CD4-positive, alpha-beta T cell (primary cell): ENCODE measurements at regions not wholly inside any gene's neighbourhood (a gene's known extent, or its start where the extent isn't known, plus 50 kb on each side); places are given as distances from the start of the nearest gene placed in this dataset.

ENCODE experiments used
- ATAC-seq: fragments of 200-7000 bp; cut with Tn5 transposase; one replicate; pipeline ENCODE4 v1.10.0; 2022; ENCODE audit warnings: mild to moderate bottlenecking; ENCODE audit not compliant: poor library complexity
- CTCF ChIA-PET: fragments of 350-600 bp; sonication (Branson Sonifier 250); formaldehyde crosslinking; loops from one replicate; lab custom pipeline; 2021; ENCODE audit warnings: antibody characterized with exemption, inconsistent platforms; lab: Charles Lee
- POLR2A ChIA-PET: fragments of 350-600 bp; sonication (Branson Sonifier 250); formaldehyde crosslinking; loops from one replicate; lab custom pipeline; 2021; ENCODE audit warnings: antibody characterized with exemption, inconsistent platforms; lab: Charles Lee
- DNase-seq, 14 experiments: peaks; one replicate each; pipeline ENCODE4 v3.0.0-alpha.2; 2013 to 2020; ENCODE audit warnings: mixed read lengths in 2 of 14
- H3K27ac ChIP-seq, 2 donors: one replicate each; pipeline versions ENCODE4 v1.5.1 to v1.7.0; 2013; ENCODE audit warnings: low read length in 2 of 2, low read depth in 1 of 2, mild to moderate bottlenecking in 1 of 2
- H3K27me3 ChIP-seq, 2 experiments: 1 replicate in 1 of 2; 2 replicates in 1 of 2; pipeline versions ENCODE4 v1.6.1 to v1.7.0; 2013; ENCODE audit warnings: low read length in 2 of 2, control low read depth in 1 of 2, mild to moderate bottlenecking in 1 of 2, moderate library complexity in 1 of 2; ENCODE audit not compliant: insufficient read depth in 2 of 2, control insufficient read depth in 1 of 2
- H3K36me3 ChIP-seq: one replicate; pipeline ENCODE4 v1.6.1; 2013; ENCODE audit warnings: low read length, control low read depth; ENCODE audit not compliant: insufficient read depth
- H3K4me1 ChIP-seq: one replicate; pipeline ENCODE4 v1.6.1; 2013; ENCODE audit warnings: low read length, control low read depth; ENCODE audit not compliant: insufficient read depth
- H3K4me3 ChIP-seq: one replicate; pipeline ENCODE4 v1.5.1; 2013; ENCODE audit warnings: mild to moderate bottlenecking, low read length, moderate library complexity
- H3K9me3 ChIP-seq, 2 experiments: 1 replicate in 1 of 2; 2 replicates in 1 of 2; pipeline versions ENCODE4 v1.6.1 to v1.7.0; 2013; ENCODE audit warnings: low read length in 2 of 2, mild to moderate bottlenecking in 2 of 2, control low read depth in 1 of 2, moderate library complexity in 1 of 2; ENCODE audit not compliant: control insufficient read depth in 1 of 2, insufficient read depth in 1 of 2
- H3K27ac Mint-ChIP-seq: one replicate; pipeline ENCODE4 v1.8.0; 2020; ENCODE audit warnings: mixed read lengths
- H3K27me3 Mint-ChIP-seq: one replicate; pipeline ENCODE4 v1.8.0; 2021; ENCODE audit warnings: mixed read lengths
- H3K36me3 Mint-ChIP-seq: one replicate; pipeline ENCODE4 v1.8.0; 2021; ENCODE audit warnings: low read depth, mixed read lengths
- H3K4me1 Mint-ChIP-seq: one replicate; pipeline ENCODE4 v1.8.0; 2021; ENCODE audit warnings: low read depth, mixed read lengths
- H3K4me3 Mint-ChIP-seq: one replicate; pipeline ENCODE4 v1.8.0; 2020; ENCODE audit warnings: mild to moderate bottlenecking, mixed read lengths
- H3K9me3 Mint-ChIP-seq: one replicate; pipeline ENCODE4 v1.8.0; 2020; ENCODE audit warnings: mixed read lengths
- CTCF ChIP-seq: fragments of 200-600 bp; IDR thresholded peaks from one replicate; pipeline ENCODE4 v1.8.0; 2022; ENCODE audit warnings: antibody characterized with exemption, mild to moderate bottlenecking
- intact Hi-C, 2 experiments: fragments of 100-400 bp; cut with DNase I in 1 of 2; cut with micrococcal nuclease in 1 of 2; formaldehyde crosslinking; loops; one replicate each; pipeline versions ENCODE4 v1.15.1 to v1.9.0; 2023 to 2025; cut with DNase I, micrococcal nuclease

- CTCF ChIA-PET, result no interaction called here
- H3K27ac Mint-ChIP-seq, result no peak overlapping the region
Measured at GRCh38 chr15:89421219-89421618, 75.2 kb downstream of the RHCG start.

GRCh38 chr15:89419370-89419984 is 76.9 kb downstream of the RHCG start:
- peaks cover 54 to 70% of the 10 kb centered on the region in 2 experiments for H3K27me3 ChIP-seq
- H3K9me3 Mint-ChIP-seq, result no peaks in the 10 kb centered on the region
- DNase-seq, result peak in 7 of 14 experiments; percentile 13 to 57 (median 23)
- no peak overlapping the region for H3K27ac ChIP-seq
- H3K36me3 ChIP-seq, result no peaks in the 10 kb centered on the region
- H3K4me3 ChIP-seq, result no peak overlapping the region
- H3K27me3 Mint-ChIP-seq, result peaks cover 89% of the 10 kb centered on the region
- no peak overlapping the region for H3K27ac Mint-ChIP-seq
- intact Hi-C loops, result no loop called here
- TF ChIP-seq CTCF, result no peak
- peaks cover 0 to 14% of the 10 kb centered on the region in 2 experiments for H3K9me3 ChIP-seq
- ChIA-PET POLR2A (no interaction called here), CTCF (interaction anchor here (1.5 to 1.7 kb wide), 2 partner anchors 11 to 61 kb away, joined by 5 read pairs; no protein-coding TSS in a partner anchor)
- peaks cover 6% of the 10 kb centered on the region for H3K4me1 Mint-ChIP-seq
- H3K36me3 Mint-ChIP-seq, result no peaks in the 10 kb centered on the region
- peak; percentile 43 for ATAC-seq
- H3K4me3 Mint-ChIP-seq, result no peak overlapping the region
- peaks cover 11% of the 10 kb centered on the region for H3K4me1 ChIP-seq

More at GRCh38 chr15:89421219-89421618, 75.2 kb downstream of the RHCG start:
- no peak for TF ChIP-seq CTCF
- peaks cover 0 to 13% of the 10 kb centered on the region in 2 experiments for H3K9me3 ChIP-seq
- no peak overlapping the region for H3K4me3 ChIP-seq
- H3K4me1 ChIP-seq, result peaks cover 5% of the 10 kb centered on the region
- H3K36me3 ChIP-seq, result no peaks in the 10 kb centered on the region
- DNase-seq (no peak), ATAC-seq (no peak)
- H3K4me3 Mint-ChIP-seq, result no peak overlapping the region
- H3K9me3 Mint-ChIP-seq, result no peaks in the 10 kb centered on the region
- peaks cover 3% of the 10 kb centered on the region for H3K4me1 Mint-ChIP-seq
- H3K27ac ChIP-seq, result no peak overlapping the region
- peaks cover 77% of the 10 kb centered on the region for H3K27me3 Mint-ChIP-seq
- intact Hi-C loops, result no loop called here
- H3K27me3 ChIP-seq, result peaks cover 40 to 60% of the 10 kb centered on the region in 2 experiments
- POLR2A ChIA-PET, result no interaction called here
- H3K36me3 Mint-ChIP-seq, result no peaks in the 10 kb centered on the region

GRCh38 chr15:89417206-89417725 is 79.1 kb downstream of the RHCG start:
- H3K27me3 Mint-ChIP-seq, result peaks cover 96% of the 10 kb centered on the region
- ChIA-PET POLR2A (interaction anchor here (1.1 kb wide), 1 partner anchor 13 kb away, joined by 3 read pairs; no protein-coding TSS in a partner anchor), CTCF (interaction anchor here (2.5 to 3.3 kb wide), 2 partner anchors 13 to 59 kb away, joined by 7 to 13 read pairs; no protein-coding TSS in a partner anchor)
- no peak overlapping the region for H3K27ac Mint-ChIP-seq
- H3K36me3 Mint-ChIP-seq, result no peaks in the 10 kb centered on the region
- no peak for DNase-seq
- peaks cover 0 to 14% of the 10 kb centered on the region in 2 experiments for H3K9me3 ChIP-seq
- no peak overlapping the region for H3K4me3 ChIP-seq
- peaks cover 9% of the 10 kb centered on the region for H3K4me1 Mint-ChIP-seq
- peaks cover 11% of the 10 kb centered on the region for H3K4me1 ChIP-seq
- no peak for ATAC-seq
- intact Hi-C loops, result loop anchor here in 1 of 2 experiments (2.0 kb wide), 1 partner anchor 14 kb away; no protein-coding TSS in a partner anchor
- H3K4me3 Mint-ChIP-seq, result no peak overlapping the region
- H3K27me3 ChIP-seq, result peaks cover 74 to 87% of the 10 kb centered on the region in 2 experiments
- H3K36me3 ChIP-seq, result no peaks in the 10 kb centered on the region
- H3K9me3 Mint-ChIP-seq, result no peaks in the 10 kb centered on the region
- no peak for TF ChIP-seq CTCF
- no peak overlapping the region for H3K27ac ChIP-seq
